Keratinocyte (primary cell): ENCODE measurements at regions not wholly inside any gene's neighbourhood (a gene's known extent, or its start where the extent isn't known, plus 50 kb on each side); places are given as distances from the start of the nearest gene placed in this dataset.

ENCODE experiments used
- DNase-seq: peaks from one replicate; pipeline ENCODE4 v3.0.0-alpha.2; 2011; ENCODE audit warnings: low read depth, missing footprints, low spot score
- FAIRE-seq: peaks from 2 replicates; lab custom pipeline; 2011; peaks lifted over from hg19 to GRCh38; lab: Jason Lieb, UNC
- H2AFZ ChIP-seq: 2 replicates; pipeline ENCODE4 v1.6.0; 2012; ENCODE audit warnings: low read length, control low read depth, inconsistent platforms; ENCODE audit not compliant: control insufficient read depth
- H3K27ac ChIP-seq: 2 replicates; pipeline ENCODE4 v1.5.1; 2011; ENCODE audit warnings: low read length; ENCODE audit not compliant: control insufficient read depth, insufficient read depth
- H3K27me3 ChIP-seq: 3 replicates; pipeline ENCODE4 v1.6.0; 2011; ENCODE audit warnings: low read length; ENCODE audit not compliant: control insufficient read depth, insufficient read depth; ENCODE audit errors: extremely low read depth
- H3K36me3 ChIP-seq, 2 experiments: 2 replicates in 1 of 2; 3 replicates in 1 of 2; pipeline ENCODE4 v1.5.1; 2011; ENCODE audit warnings: low read length in 2 of 2, mild to moderate bottlenecking in 1 of 2; ENCODE audit not compliant: control insufficient read depth in 2 of 2, insufficient read depth in 2 of 2; ENCODE audit errors: extremely low read depth in 1 of 2
- H3K4me1 ChIP-seq: 3 replicates; pipeline ENCODE4 v1.5.1; 2011; ENCODE audit warnings: low read length; ENCODE audit not compliant: control insufficient read depth, insufficient read depth; ENCODE audit errors: extremely low read depth
- H3K4me2 ChIP-seq: 3 replicates; pipeline ENCODE4 v1.6.0; 2011; ENCODE audit warnings: low read depth, low read length; ENCODE audit not compliant: control insufficient read depth, insufficient read depth; ENCODE audit errors: extremely low read depth
- H3K4me3 ChIP-seq, 3 experiments: fragments of 200-600 bp in 1 of 3; sonication (generic) in 1 of 3; 2 replicates in 2 of 3; 3 replicates in 1 of 3; pipeline ENCODE4 v1.5.1; 2011 to 2016; ENCODE audit warnings: low read length in 3 of 3, mild to moderate bottlenecking in 3 of 3, control low read depth in 2 of 3, inconsistent platforms in 1 of 3, low read depth in 1 of 3, mixed read lengths in 1 of 3, mixed run types in 1 of 3, moderate library complexity in 1 of 3; ENCODE audit not compliant: control insufficient read depth in 2 of 3, insufficient read depth in 2 of 3; ENCODE audit errors: extremely low read depth in 1 of 3
- H3K79me2 ChIP-seq: 2 replicates; pipeline ENCODE4 v1.6.0; 2012; ENCODE audit warnings: low read length; ENCODE audit not compliant: control insufficient read depth, insufficient read depth
- H3K9ac ChIP-seq: 3 replicates; pipeline ENCODE4 v1.6.0; 2011; ENCODE audit warnings: low read length; ENCODE audit not compliant: control insufficient read depth, insufficient read depth; ENCODE audit errors: extremely low read depth
- H3K9me1 ChIP-seq: 3 replicates; pipeline ENCODE4 v1.6.0; 2011; ENCODE audit warnings: low read length; ENCODE audit not compliant: control insufficient read depth, insufficient read depth; ENCODE audit errors: extremely low read depth
- H3K9me3 ChIP-seq: 2 replicates; pipeline ENCODE4 v1.5.1; 2012; ENCODE audit warnings: low read depth, low read length; ENCODE audit not compliant: control insufficient read depth
- H4K20me1 ChIP-seq: 3 replicates; pipeline ENCODE4 v1.6.0; 2011; ENCODE audit warnings: low read length; ENCODE audit not compliant: control insufficient read depth, insufficient read depth; ENCODE audit errors: extremely low read depth
- EZH2 ChIP-seq: IDR thresholded peaks from one replicate; pipeline ENCODE4 v1.6.1; 2012; ENCODE audit warnings: inconsistent platforms, mild to moderate bottlenecking, low read length, moderate library complexity
- dilution Hi-C: fragments of 300-500 bp; cut with MboI; formaldehyde crosslinking; loops from one replicate; pipeline ENCODE4 v1.7.0; 2020; ENCODE audit warnings: low sequenced_read_pairs; ENCODE audit not compliant: extremely low pct_ligation_motif_present
- TF ChIP-seq, protein P1 (sequence below), 3 experiments: IDR thresholded peaks in 1 of 3; conservative IDR thresholded peaks in 1 of 3; optimal IDR thresholded peaks in 1 of 3; 2 replicates in 2 of 3; 3 replicates in 1 of 3; pipeline versions ENCODE3 to v1.5.1; 2011; ENCODE audit warnings: low read length in 3 of 3, mild to moderate bottlenecking in 3 of 3, moderate library complexity in 2 of 3, control low read depth in 1 of 3, inconsistent platforms in 1 of 3; ENCODE audit not compliant: insufficient read depth in 2 of 3; ENCODE audit errors: extremely low read depth in 1 of 3

DNA sequence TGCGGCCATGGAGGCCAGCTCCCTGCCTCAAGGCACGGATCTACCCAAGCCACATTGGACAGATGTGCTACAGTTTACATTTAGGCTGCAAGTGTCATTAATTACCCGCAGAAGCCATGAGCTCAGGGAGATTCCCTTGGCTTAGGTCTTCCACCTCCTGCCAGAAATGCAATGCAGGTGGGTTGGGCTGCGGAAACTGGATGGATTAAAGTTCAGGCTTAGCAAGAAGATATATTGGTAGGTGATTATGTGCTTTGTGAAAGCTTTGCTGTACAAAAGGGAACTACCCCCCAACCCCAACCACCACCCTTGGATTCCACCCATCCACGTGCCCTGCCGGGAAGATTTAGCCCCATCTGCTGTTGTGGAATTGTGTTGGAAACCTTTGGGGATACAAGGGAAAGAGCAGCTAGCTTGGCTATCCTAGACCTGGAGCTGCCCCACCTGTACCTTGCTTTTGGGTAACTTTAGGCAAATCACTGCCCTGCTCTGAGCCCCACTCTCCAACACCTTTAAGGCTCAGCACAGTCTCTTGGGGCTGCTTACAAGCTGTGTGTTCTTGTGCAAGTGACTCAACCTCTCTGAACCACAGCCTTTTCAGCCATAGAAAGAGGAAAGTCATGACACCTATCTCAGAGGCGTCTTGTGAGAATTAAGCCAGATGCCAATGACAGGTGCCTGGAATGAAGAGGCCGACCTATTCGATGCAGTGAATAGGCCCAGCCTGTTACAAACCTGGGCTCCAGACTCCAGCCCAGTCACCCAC lies 141.6 kb upstream of the GLI2 start:
- Histone ChIP-seq H3K4me1 (peaks cover 22% of the 10 kb centered on the region), H3K27ac (no peak overlapping the region), H2AFZ (no peak overlapping the region), H3K9ac (no peak overlapping the region), H3K9me1 (no peaks in the 10 kb centered on the region), H3K4me2 (no peak overlapping the region), H3K9me3 (no peaks in the 10 kb centered on the region), H3K4me3 (no peak overlapping the region), H3K27me3 (no peaks in the 10 kb centered on the region), H4K20me1 (peaks cover 2% of the 10 kb centered on the region), H3K79me2 (no peaks in the 10 kb centered on the region), H3K36me3 (no peaks in the 10 kb centered on the region)
- no peak for FAIRE-seq
- no peak for DNase-seq
- dilution Hi-C loops: no loop called here
- no peak for TF ChIP-seq EZH2
- TF ChIP-seq, protein P1, sequence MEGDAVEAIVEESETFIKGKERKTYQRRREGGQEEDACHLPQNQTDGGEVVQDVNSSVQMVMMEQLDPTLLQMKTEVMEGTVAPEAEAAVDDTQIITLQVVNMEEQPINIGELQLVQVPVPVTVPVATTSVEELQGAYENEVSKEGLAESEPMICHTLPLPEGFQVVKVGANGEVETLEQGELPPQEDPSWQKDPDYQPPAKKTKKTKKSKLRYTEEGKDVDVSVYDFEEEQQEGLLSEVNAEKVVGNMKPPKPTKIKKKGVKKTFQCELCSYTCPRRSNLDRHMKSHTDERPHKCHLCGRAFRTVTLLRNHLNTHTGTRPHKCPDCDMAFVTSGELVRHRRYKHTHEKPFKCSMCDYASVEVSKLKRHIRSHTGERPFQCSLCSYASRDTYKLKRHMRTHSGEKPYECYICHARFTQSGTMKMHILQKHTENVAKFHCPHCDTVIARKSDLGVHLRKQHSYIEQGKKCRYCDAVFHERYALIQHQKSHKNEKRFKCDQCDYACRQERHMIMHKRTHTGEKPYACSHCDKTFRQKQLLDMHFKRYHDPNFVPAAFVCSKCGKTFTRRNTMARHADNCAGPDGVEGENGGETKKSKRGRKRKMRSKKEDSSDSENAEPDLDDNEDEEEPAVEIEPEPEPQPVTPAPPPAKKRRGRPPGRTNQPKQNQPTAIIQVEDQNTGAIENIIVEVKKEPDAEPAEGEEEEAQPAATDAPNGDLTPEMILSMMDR (optimal IDR thresholded peaks at IDR 0.05 in 1 of 3, IDR thresholded peaks at IDR 0.05 in 1 of 3, conservative IDR thresholded peaks at IDR 0.05 in 1 of 3; ENCODE audit: extremely low read depth in 1 of 3, insufficient read depth in 2 of 3, low read length in 3 of 3): no peak

- DNase-seq: peak; percentile 40
- peaks cover 13% of the 10 kb centered on the region for H3K4me1 ChIP-seq
- TF ChIP-seq, protein P1 (optimal IDR thresholded peaks at IDR 0.05 in 1 of 3, IDR thresholded peaks at IDR 0.05 in 1 of 3, conservative IDR thresholded peaks at IDR 0.05 in 1 of 3; ENCODE audit: extremely low read depth in 1 of 3, insufficient read depth in 2 of 3, low read length in 3 of 3): no peak
- no peak for TF ChIP-seq EZH2
- no peaks in the 10 kb centered on the region for H3K9me1 ChIP-seq
- H3K27me3 ChIP-seq: no peaks in the 10 kb centered on the region
- H3K27ac ChIP-seq: no peak overlapping the region
- no peak overlapping the region for H2AFZ ChIP-seq
- H3K9me3 ChIP-seq: no peaks in the 10 kb centered on the region
- H3K4me3 ChIP-seq: no peak overlapping the region
- FAIRE-seq: no peak
- H4K20me1 ChIP-seq: peaks cover under 1% of the 10 kb centered on the region
- no peaks in the 10 kb centered on the region for H3K36me3 ChIP-seq
- H3K4me2 ChIP-seq: no peak overlapping the region
- H3K79me2 ChIP-seq: no peaks in the 10 kb centered on the region
- H3K9ac ChIP-seq: no peak overlapping the region
- dilution Hi-C loops: no loop called here
These were observed 140.6 kb upstream of the GLI2 start for GRCh38 chr2:120594856-120595685.
